ENCODE measurements at regions not wholly inside any gene's neighbourhood (a gene's known extent, or its start where the extent isn't known, plus 50 kb on each side); places are given as distances from the start of the nearest gene placed in this dataset.

DNA sequence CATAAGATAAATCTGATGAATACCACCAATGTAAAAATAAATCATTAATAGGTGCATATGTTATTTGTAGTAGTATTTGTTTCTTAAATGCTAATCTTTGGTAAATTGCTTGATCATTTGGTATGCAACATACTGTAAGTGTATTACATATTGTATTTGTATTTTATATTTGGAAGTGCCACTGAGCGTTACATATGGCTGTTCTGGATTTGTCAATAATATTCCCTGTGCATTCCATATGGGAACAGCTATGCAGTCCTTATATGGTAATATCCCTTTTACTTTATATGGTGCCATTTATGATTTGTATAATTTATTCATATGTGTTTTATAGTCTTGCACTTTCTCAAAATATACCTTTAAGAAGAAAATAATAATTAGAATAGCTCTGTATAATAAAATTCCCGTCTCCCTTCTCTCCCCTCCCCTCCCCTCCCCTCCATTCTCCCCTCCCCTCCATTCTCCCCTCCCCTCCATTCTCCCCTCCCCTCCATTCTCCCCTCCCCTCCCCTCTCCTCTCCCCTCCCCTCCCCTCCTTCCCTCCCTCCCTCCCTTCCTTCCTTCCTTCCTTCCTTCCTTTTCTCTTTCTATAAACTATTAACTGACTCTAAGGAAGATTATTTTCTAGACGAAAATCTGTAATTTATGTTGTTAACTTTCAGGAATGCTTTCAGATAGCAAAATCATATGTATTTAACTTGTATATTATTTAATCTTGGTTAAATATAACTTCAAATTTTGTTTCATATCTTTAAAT lies 241.4 kb downstream of the CSNK1G3 start (continued):
- TF ChIP-seq, protein P1, sequence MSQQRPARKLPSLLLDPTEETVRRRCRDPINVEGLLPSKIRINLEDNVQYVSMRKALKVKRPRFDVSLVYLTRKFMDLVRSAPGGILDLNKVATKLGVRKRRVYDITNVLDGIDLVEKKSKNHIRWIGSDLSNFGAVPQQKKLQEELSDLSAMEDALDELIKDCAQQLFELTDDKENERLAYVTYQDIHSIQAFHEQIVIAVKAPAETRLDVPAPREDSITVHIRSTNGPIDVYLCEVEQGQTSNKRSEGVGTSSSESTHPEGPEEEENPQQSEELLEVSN (IDR thresholded peaks at IDR 0.05), result no peak
- TF ChIP-seq KDM1A (IDR thresholded peaks at IDR 0.05; ENCODE audit: borderline replicate concordance, low read length), result no peak
- no peak for TF ChIP-seq EZH2 (IDR thresholded peaks at IDR 0.05; ENCODE audit: low read depth, low read length, severe bottlenecking)

Measured in H1 (cell line).